ENCODE measurements at regions not wholly inside any gene's neighbourhood (a gene's known extent, or its start where the extent isn't known, plus 50 kb on each side); places are given as distances from the start of the nearest gene placed in this dataset.

DNA sequence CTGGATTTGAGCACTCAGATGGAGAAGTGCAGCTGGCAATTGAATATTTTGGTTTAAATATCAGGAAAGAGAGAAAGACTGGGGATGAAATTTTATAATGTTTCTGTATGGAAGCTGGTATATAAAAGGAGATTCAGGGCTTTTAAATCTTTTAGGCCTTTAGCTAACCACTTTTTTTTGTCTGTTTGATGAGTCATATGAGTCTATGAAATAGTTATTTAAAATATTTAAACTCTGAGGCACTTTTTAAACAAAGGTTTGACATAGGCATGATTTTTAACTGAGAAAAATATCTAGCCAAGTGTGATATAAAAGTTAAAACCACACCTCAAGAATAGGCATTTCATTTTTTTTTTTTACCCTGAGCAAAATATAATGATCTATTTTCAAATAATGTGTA, 944.3 kb downstream of the GATA3 start:
- TF ChIP-seq FOXM1 (IDR thresholded peaks at IDR 0.05; ENCODE audit: borderline replicate concordance, low read depth) = no peak
- no peak for TF ChIP-seq EGR1 (IDR thresholded peaks at IDR 0.05)
- TF ChIP-seq, protein P1, sequence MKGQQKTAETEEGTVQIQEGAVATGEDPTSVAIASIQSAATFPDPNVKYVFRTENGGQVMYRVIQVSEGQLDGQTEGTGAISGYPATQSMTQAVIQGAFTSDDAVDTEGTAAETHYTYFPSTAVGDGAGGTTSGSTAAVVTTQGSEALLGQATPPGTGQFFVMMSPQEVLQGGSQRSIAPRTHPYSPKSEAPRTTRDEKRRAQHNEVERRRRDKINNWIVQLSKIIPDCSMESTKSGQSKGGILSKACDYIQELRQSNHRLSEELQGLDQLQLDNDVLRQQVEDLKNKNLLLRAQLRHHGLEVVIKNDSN (IDR thresholded peaks at IDR 0.05) = no peak
- TF ChIP-seq TAF1 (IDR thresholded peaks at IDR 0.05; ENCODE audit: low read depth) = no peak
- TF ChIP-seq YY1 (IDR thresholded peaks at IDR 0.05; ENCODE audit: low read depth) = no peak
- TF ChIP-seq, protein P2, sequence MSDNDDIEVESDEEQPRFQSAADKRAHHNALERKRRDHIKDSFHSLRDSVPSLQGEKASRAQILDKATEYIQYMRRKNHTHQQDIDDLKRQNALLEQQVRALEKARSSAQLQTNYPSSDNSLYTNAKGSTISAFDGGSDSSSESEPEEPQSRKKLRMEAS (IDR thresholded peaks at IDR 0.05) = no peak
- TF ChIP-seq CREB1 (IDR thresholded peaks at IDR 0.05; ENCODE audit: low read depth) = no peak
- no peak for TF ChIP-seq ZBTB7A (IDR thresholded peaks at IDR 0.05; ENCODE audit: low read depth)
- no peak for TF ChIP-seq EP300 (IDR thresholded peaks at IDR 0.05; ENCODE audit: borderline replicate concordance)
- no peak for TF ChIP-seq NFIC (IDR thresholded peaks at IDR 0.05)
- TF ChIP-seq TCF12 (IDR thresholded peaks at IDR 0.05; ENCODE audit: low read depth) = no peak
- no peak for TF ChIP-seq CEBPB (IDR thresholded peaks at IDR 0.05)
- no peak for TF ChIP-seq TEAD4 (IDR thresholded peaks at IDR 0.05)

DNA sequence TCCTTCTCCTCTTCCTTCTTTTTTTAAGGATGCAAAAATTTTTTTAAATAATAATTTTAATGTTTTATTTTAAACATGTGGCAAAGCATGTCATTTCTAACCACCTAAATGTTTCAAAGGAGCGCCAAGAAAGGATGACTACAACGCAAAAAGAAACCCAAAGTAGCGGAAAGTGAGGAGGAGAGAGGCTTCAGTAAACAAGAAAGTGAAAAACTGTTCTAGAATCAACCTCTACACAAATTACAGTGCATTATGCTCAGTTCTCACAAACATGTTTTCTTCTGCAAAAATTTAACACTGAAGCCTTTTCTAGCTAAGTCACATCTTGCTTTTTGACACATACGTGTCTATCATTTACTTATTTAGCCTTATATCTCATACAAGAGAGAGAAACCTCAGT, 948.6 kb downstream of the GATA3 start:
- no peak for TF ChIP-seq NFIC (IDR thresholded peaks at IDR 0.05)

DNA sequence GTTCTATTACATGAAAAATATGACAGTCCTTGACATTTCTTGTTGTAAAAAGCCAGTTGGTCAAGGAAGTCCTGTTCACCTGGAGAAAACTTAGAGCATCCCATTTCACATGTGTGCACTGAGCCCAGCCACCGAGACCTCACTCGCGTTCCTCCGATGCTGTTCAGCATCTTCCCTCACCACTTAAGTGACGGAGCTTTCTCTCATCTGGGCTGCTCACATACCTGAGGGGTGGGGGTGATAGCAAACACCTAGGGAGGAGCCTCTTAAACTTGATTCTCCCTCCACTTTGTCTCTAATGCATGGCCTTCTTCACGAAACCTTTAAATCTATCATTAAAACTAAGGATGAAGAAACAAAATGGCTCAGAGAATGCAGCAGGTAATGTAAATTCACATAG, 950.2 kb downstream of the GATA3 start:
- TF ChIP-seq FOXM1 (IDR thresholded peaks at IDR 0.05; ENCODE audit: borderline replicate concordance, low read depth) = no peak
- TF ChIP-seq TAF1 (IDR thresholded peaks at IDR 0.05; ENCODE audit: low read depth) = no peak
- TF ChIP-seq EP300 (IDR thresholded peaks at IDR 0.05; ENCODE audit: borderline replicate concordance) = no peak
- TF ChIP-seq TEAD4 (IDR thresholded peaks at IDR 0.05) = no peak
- no peak for TF ChIP-seq ZBTB7A (IDR thresholded peaks at IDR 0.05; ENCODE audit: low read depth)
- TF ChIP-seq, protein P1 (IDR thresholded peaks at IDR 0.05) = no peak
- no peak for TF ChIP-seq CREB1 (IDR thresholded peaks at IDR 0.05; ENCODE audit: low read depth)
- TF ChIP-seq, protein P2 (IDR thresholded peaks at IDR 0.05) = no peak
- TF ChIP-seq TCF12 (IDR thresholded peaks at IDR 0.05; ENCODE audit: low read depth) = no peak
- TF ChIP-seq NFIC (IDR thresholded peaks at IDR 0.05) = no peak

DNA sequence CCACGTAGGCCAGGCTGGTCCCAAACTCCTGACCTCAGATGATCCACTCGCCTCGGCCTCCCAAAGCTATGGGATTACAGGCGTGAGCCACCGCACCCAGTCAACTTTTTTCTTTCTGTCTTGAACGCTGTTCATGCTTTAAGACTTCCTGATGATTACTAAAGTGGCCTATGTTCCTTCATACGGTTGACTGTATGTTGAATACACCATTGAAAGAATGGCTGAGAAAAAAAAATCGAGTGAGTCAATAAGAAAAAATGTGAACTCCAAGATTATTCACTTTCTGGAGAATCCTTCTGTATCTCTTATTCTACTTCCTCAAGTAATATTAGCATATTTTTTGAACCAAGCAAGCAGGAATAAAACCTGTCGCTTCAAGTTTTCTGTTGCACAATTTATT, 955.0 kb downstream of the GATA3 start:
- TF ChIP-seq TEAD4 (IDR thresholded peaks at IDR 0.05) = no peak
- TF ChIP-seq TAF1 (IDR thresholded peaks at IDR 0.05; ENCODE audit: low read depth) = no peak
- no peak for TF ChIP-seq RAD21 (IDR thresholded peaks at IDR 0.05; ENCODE audit: low read depth)
- no peak for TF ChIP-seq FOXM1 (IDR thresholded peaks at IDR 0.05; ENCODE audit: borderline replicate concordance, low read depth)
- TF ChIP-seq ZBTB7A (IDR thresholded peaks at IDR 0.05; ENCODE audit: low read depth) = no peak
- TF ChIP-seq, protein P3, sequence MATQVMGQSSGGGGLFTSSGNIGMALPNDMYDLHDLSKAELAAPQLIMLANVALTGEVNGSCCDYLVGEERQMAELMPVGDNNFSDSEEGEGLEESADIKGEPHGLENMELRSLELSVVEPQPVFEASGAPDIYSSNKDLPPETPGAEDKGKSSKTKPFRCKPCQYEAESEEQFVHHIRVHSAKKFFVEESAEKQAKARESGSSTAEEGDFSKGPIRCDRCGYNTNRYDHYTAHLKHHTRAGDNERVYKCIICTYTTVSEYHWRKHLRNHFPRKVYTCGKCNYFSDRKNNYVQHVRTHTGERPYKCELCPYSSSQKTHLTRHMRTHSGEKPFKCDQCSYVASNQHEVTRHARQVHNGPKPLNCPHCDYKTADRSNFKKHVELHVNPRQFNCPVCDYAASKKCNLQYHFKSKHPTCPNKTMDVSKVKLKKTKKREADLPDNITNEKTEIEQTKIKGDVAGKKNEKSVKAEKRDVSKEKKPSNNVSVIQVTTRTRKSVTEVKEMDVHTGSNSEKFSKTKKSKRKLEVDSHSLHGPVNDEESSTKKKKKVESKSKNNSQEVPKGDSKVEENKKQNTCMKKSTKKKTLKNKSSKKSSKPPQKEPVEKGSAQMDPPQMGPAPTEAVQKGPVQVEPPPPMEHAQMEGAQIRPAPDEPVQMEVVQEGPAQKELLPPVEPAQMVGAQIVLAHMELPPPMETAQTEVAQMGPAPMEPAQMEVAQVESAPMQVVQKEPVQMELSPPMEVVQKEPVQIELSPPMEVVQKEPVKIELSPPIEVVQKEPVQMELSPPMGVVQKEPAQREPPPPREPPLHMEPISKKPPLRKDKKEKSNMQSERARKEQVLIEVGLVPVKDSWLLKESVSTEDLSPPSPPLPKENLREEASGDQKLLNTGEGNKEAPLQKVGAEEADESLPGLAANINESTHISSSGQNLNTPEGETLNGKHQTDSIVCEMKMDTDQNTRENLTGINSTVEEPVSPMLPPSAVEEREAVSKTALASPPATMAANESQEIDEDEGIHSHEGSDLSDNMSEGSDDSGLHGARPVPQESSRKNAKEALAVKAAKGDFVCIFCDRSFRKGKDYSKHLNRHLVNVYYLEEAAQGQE (IDR thresholded peaks at IDR 0.05; ENCODE audit: low read depth) = no peak
- TF ChIP-seq TCF12 (IDR thresholded peaks at IDR 0.05; ENCODE audit: low read depth) = no peak
- TF ChIP-seq, protein P1 (IDR thresholded peaks at IDR 0.05) = no peak
- TF ChIP-seq CREB1 (IDR thresholded peaks at IDR 0.05; ENCODE audit: low read depth) = no peak
- TF ChIP-seq EGR1 (IDR thresholded peaks at IDR 0.05) = no peak
- TF ChIP-seq EP300 (IDR thresholded peaks at IDR 0.05; ENCODE audit: borderline replicate concordance) = no peak

DNA sequence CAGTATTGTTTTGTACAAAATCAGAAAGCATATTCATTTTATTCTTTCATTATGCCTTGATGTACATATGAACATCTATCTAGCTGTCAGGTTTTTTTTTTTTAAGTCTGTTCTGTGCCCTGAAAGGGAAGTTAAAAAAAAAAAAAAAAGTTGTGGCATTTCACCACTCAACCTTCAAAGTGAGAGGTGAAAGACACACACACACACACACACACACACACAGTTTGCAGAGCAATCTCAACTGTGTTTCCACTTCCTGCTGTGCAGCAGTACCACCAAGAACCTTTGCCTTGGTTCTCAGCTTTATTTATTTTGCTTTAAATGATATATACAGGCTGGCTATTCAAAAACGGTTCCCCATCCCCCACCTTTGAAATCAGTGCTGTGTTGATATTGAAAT, 955.6 kb downstream of the GATA3 start:
- TF ChIP-seq CEBPB (IDR thresholded peaks at IDR 0.05) (no peak), ZBTB7A (IDR thresholded peaks at IDR 0.05; ENCODE audit: low read depth) (no peak), NFIC (IDR thresholded peaks at IDR 0.05) (no peak), EGR1 (IDR thresholded peaks at IDR 0.05) (no peak), YY1 (IDR thresholded peaks at IDR 0.05; ENCODE audit: low read depth) (no peak), FOXM1 (IDR thresholded peaks at IDR 0.05; ENCODE audit: borderline replicate concordance, low read depth) (no peak), TEAD4 (IDR thresholded peaks at IDR 0.05) (no peak), CREB1 (IDR thresholded peaks at IDR 0.05; ENCODE audit: low read depth) (no peak), TAF1 (IDR thresholded peaks at IDR 0.05; ENCODE audit: low read depth) (no peak), RAD21 (IDR thresholded peaks at IDR 0.05; ENCODE audit: low read depth) (no peak)
- TF ChIP-seq, protein P2 (IDR thresholded peaks at IDR 0.05) = no peak
- TF ChIP-seq, protein P1 (IDR thresholded peaks at IDR 0.05) = no peak

DNA sequence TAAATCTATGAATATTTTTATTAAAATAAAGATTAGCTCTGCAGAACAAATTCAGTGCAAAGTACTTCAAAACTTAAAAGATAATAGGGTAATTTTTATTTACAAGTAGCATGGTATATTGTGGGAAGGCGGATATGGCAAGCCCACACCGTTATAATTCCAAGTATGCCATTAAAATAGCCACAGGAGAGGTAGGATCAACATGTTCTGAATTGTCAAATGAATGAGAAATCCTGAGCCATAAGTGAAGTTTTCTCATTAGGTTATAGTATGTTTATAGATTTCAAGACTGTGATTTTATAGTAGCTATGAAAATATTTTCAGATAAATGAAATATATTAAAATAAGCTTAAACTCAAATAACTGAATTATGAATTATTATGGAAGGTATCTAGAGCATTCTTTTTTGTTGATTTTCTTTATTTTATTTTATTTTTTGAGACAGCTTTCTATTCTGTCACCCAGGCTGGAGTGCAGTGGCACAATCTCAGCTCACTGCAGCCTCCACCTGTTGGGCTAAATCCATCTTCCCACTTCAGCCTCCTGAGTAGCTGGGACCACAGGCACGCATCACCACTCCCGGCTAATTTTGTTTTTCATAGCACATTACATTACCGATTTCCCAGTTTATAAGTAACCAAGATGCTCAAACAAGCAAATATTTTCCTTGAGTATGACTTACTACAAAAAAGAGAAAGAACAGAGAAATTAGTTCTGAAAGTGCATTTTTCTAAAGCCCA, 956.6 kb downstream of the GATA3 start:
- TF ChIP-seq TAF1 (IDR thresholded peaks at IDR 0.05; ENCODE audit: low read depth) (no peak), CREB1 (IDR thresholded peaks at IDR 0.05; ENCODE audit: low read depth) (no peak), TCF12 (IDR thresholded peaks at IDR 0.05; ENCODE audit: low read depth) (no peak), FOXM1 (IDR thresholded peaks at IDR 0.05; ENCODE audit: borderline replicate concordance, low read depth) (no peak), EP300 (IDR thresholded peaks at IDR 0.05; ENCODE audit: borderline replicate concordance) (no peak), YY1 (IDR thresholded peaks at IDR 0.05; ENCODE audit: low read depth) (no peak), TEAD4 (IDR thresholded peaks at IDR 0.05) (no peak), ZBTB7A (IDR thresholded peaks at IDR 0.05; ENCODE audit: low read depth) (no peak), EGR1 (IDR thresholded peaks at IDR 0.05) (no peak), RAD21 (IDR thresholded peaks at IDR 0.05; ENCODE audit: low read depth) (no peak), CEBPB (IDR thresholded peaks at IDR 0.05) (no peak), NFIC (IDR thresholded peaks at IDR 0.05) (no peak)
- TF ChIP-seq, protein P3 (IDR thresholded peaks at IDR 0.05; ENCODE audit: low read depth) = no peak
- TF ChIP-seq, protein P1 (IDR thresholded peaks at IDR 0.05) = no peak
- TF ChIP-seq, protein P2 (IDR thresholded peaks at IDR 0.05) = no peak
